GM18520 (cell line): ENCODE measurements at regions not wholly inside any gene's neighbourhood (a gene's known extent, or its start where the extent isn't known, plus 50 kb on each side); places are given as distances from the start of the nearest gene placed in this dataset.
"Not testable (repeated sequence)": the region's sequence is repeated elsewhere in the genome, so short reads cannot be mapped to it uniquely, and the experiment has no call there.

Experiments used
- ATAC-seq: cut with Tn5 transposase; IDR thresholded peaks from one replicate; pipeline ENCODE4 v1.9.1; 2021; ENCODE audit not compliant: unreplicated experiment

- ATAC-seq: no peak
Measured at GRCh38 chr14:71237556-71237955, 330.3 kb downstream of the PCNX1 start.

GRCh38 chr14:71238835-71239234 is 331.6 kb downstream of the PCNX1 start:
- ATAC-seq: no peak

- ATAC-seq: no peak
Measured at GRCh38 chr14:71240171-71240570, 332.9 kb downstream of the PCNX1 start.

DNA sequence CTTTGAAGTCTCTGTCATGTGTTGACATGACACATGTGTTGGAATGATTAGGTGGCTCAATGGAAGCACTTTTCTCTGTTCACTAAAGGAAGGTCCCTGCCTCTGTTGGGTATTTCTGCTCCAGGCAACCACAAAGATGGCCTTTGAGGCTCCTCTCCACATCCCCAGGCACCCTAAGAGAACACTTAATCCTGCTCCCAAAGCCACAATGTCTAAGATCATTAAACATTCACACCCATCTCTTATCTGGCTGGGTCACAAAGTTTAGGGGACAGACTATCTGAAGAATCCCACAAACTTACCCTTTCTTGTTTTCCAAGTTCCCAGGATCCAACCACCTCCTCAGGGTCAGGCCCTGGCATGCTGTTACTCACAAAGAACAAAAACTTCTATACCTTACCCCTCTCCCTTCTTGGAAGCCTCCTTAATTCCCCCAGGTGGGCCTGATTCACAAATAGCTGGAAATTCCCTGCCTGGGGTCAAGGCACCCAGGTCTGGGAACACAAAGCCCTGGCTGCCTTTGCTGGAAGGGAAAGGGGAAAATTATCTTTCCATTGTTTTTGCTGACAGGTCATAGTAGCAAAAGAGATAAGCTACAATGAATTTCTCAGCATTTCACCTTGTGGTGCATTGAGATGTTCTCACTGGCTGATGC is 333.7 kb downstream of the PCNX1 start:
- no peak for ATAC-seq

- ATAC-seq: no peak
Measured at GRCh38 chr14:71242237-71242748, 335.0 kb downstream of the PCNX1 start.

GRCh38 chr14:71243697-71244096 is 336.4 kb downstream of the PCNX1 start:
- no peak for ATAC-seq

- ATAC-seq: no peak
Measured at GRCh38 chr14:71244341-71244740, 337.1 kb downstream of the PCNX1 start.

GRCh38 chr14:71245659-71246361 is 338.6 kb downstream of the PCNX1 start:
- ATAC-seq: no peak

- no peak for ATAC-seq
Measured at GRCh38 chr14:71246539-71246938, 339.3 kb downstream of the PCNX1 start.

DNA sequence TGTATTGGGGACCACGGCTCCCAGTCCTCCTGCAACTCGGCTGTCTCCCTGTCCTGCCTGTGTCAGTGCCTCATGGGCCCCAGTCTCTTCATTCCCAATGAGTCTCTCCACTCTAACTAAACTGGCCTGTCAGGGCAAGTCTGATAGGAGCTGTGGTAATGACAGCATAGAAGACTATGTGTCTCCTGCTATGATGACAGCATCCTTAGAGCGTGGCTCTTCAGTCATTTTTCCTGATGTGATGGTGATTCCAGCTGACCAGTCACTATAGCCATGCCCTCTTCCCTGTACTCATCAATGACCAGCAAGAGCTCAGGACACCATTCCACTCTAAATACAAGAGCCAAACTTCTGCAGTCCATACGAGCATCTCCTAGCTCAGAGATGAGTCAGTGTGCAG is 339.8 kb downstream of the PCNX1 start:
- no peak for ATAC-seq

DNA sequence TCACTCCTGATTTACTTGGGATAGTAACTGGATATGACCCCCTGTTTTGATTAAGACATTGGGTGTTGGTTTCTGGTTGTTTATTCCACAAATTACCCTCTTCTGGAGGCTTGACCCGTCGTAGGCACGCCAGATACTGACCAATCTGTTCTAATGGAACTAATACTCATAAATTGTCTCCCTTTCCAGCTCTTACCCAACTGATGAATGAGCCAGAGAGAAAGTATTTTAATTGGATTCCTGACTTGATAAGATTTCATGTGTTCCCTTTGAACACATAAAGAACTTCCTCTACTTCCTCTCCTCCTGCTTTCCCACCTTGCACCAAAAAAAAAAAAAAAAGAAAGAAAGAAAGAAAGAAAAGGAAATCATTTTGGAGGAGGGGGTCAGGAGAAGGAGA is 340.9 kb downstream of the PCNX1 start:
- no peak for ATAC-seq

GRCh38 chr14:71250347-71250746 is 343.1 kb downstream of the PCNX1 start:
- ATAC-seq: no peak

- ATAC-seq: no peak
Measured at GRCh38 chr14:71250791-71251190, 343.5 kb downstream of the PCNX1 start.

GRCh38 chr14:71254091-71254719 is 346.9 kb downstream of the PCNX1 start:
- ATAC-seq: not testable (repeated sequence)

DNA sequence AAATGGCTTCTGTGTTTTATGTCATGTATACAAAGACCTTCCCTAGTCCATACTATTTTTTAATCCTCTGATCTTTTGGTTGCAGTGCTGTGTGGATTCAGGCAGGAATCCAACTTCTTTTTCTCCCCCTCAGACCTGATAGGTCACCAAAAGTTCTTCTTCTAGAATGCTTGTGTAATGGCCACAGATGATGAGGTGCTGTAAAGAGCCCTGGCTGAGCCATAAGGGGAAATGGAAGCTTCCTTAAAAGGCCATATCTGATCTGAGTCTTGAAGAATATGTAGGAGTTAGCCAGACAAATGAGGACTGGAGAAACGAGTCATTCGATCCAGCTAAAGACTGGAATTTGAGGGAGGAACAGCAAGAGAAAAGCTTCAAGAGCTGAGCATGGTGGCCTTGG is 353.9 kb downstream of the PCNX1 start:
- no peak for ATAC-seq

DNA sequence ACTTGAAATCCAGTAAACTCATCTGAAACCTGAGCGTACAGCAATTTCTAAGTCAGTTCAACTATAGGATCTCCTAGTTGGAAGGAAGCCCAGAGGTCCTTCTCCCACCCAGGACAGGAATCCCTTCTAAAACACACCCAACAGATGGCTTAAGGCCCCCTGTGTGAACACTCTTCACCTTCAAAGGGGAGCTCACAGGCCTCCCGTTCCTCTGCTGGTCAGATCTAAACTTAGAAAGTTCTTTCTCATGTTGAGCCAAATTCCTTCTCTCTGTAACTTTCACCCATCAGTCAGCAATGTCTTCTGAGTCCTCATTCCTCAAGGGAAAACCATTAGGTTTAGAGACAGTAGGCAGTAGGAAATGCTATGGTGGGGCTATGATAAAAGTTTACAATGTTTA is 355.2 kb downstream of the PCNX1 start:
- ATAC-seq: no peak

DNA sequence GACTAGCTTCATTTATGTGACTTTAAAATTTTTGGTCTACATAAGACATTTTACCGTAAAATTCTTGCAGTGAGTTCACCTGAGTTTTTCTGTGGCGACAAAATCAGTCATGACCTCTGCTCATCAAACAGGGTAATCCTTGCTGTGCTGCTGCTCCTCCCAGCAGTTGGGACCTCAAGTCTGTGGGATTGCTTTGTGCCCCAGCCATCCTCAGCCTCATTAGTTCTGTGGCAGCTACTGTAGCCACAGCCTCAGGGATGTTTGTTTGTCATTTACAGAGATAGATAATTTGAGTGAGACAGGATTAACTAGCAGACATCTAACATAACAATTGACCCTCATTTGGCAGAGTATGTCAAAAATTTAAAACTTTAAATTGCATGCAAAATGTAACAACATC is 357.0 kb downstream of the PCNX1 start:
- ATAC-seq: no peak

GRCh38 chr14:71267007-71267513 is 359.8 kb downstream of the PCNX1 start:
- no peak for ATAC-seq

DNA sequence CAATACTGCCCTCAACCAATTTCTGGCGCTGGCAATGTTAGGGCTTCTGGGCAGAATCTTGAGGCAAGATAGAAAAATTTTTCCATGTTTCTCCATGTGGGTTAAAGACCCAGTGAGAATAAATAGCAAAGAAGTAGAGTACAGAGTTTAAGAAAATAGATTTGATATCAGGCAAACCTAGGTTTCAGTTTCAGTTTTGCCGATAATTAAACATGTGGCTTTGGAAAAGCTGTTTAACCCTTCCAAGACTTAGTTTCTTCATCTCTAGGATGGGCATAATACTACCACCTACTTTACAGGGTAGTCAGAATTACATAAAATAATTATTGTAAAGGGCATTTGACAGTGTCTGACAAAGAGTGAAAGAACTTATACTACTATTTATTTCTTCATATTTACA is 360.4 kb downstream of the PCNX1 start:
- no peak for ATAC-seq

GRCh38 chr14:71270111-71270510 is 362.9 kb downstream of the PCNX1 start:
- no peak for ATAC-seq

DNA sequence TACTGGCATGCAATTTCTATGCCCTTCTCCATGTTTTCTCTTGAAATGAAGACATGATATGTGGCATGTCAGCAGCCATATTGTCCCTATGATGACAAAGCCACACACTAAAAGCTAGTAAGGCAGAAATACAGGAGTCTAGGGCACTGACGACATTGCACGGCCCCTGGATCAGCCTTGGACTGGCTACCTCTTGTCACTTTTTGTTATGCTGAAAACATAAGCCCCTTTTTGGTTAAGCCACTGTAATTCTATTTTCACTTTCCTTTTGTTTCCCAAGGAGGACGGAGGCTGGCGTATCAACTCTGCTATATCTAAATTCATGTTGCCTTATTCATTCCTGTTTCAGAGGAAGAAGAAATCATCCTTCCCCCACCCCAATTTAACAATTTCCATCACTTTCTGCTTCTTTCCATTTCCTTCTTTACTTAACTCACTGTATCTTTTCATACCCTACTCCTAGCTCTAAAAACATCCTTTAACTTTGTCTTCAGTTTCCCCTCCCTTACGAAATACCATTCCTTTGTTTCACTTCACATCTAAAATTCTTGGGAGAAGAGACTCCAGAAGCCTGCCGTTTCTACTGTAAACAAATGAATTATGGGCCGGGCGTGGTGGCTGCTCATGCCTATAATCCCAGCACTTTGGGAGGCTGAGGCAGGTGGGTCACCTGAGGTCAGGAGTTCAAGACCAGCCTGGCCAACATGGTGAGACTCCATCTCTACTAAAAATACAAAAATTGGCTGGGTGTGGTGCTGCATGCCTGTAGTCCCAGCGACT is 364.1 kb downstream of the PCNX1 start:
- no peak for ATAC-seq
